ENCODE measurements at regions not wholly inside any gene's neighbourhood (a gene's known extent, or its start where the extent isn't known, plus 50 kb on each side); places are given as distances from the start of the nearest gene placed in this dataset.

- TF ChIP-seq CTCF (IDR thresholded peaks at IDR 0.05) (no peak), POLR2AphosphoS5 (IDR thresholded peaks at IDR 0.05) (no peak), POLR2A (IDR thresholded peaks at IDR 0.05) (no peak)
Measured at GRCh38 chr17:77888242-77889134, 70.0 kb upstream of the TNRC6C start.

Data from stomach (tissue), 4 donors.